GM10248 (cell line): ENCODE measurements at regions not wholly inside any gene's neighbourhood (a gene's known extent, or its start where the extent isn't known, plus 50 kb on each side); places are given as distances from the start of the nearest gene placed in this dataset.

Source experiments
- CTCF ChIA-PET: fragments of 300-600 bp; sonication (Branson Sonifier 250); formaldehyde crosslinking; extraction: SDS; loops from one replicate; lab custom pipeline; 2021; ENCODE audit warnings: antibody characterized with exemption; lab: Yijun Ruan, JAX
- POLR2A ChIA-PET: fragments of 350-650 bp; sonication (Branson Sonifier 250); formaldehyde crosslinking; extraction: SDS; loops from one replicate; lab custom pipeline; 2020; ENCODE audit warnings: antibody characterized with exemption; lab: Yijun Ruan, JAX
- DNase-seq: peaks from one replicate; pipeline ENCODE4 v3.0.0; 2012; ENCODE audit errors: extremely low spot score
- TF ChIP-seq, protein P1 (sequence below): IDR thresholded peaks from 2 replicates; pipeline ENCODE4 v1.5.1; 2012; ENCODE audit warnings: mild to moderate bottlenecking, low read depth; ENCODE audit errors: extremely low read depth, missing control alignments, control extremely low read depth

DNA sequence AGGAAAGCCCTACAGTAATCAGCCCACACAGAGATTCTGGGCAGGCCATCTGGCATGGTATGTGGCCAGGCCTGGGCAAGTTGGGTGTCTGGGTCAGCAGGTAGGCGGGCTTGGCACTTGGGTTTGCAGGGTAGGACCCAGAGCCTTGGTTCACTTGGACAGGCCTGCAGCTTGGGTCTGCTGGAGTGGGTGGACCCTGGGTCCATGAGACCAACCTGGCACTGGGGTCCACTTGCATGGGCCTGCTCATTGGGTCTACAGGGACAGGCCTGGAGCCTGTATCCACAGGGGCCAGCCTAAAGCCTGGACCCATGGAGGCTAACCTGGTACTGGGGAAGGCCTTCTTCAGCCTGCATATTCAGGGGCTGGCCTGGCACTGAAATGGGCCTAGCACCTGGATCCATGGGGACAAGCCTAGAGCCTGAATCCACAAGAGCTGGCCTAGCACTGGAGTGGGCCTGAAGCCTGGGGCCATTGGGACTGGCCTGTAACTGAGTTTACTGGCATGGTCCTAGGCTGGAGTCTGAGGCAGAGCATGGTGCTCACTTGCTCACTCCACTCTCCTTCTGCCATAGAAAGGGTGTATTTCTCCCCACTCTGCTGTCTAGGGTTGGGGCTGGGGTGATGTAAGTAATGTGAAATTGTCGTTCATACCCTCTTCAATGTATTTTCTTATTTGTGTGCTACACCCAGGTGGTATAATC, 315.0 kb downstream of the AHR start:
- TF ChIP-seq, protein P1, sequence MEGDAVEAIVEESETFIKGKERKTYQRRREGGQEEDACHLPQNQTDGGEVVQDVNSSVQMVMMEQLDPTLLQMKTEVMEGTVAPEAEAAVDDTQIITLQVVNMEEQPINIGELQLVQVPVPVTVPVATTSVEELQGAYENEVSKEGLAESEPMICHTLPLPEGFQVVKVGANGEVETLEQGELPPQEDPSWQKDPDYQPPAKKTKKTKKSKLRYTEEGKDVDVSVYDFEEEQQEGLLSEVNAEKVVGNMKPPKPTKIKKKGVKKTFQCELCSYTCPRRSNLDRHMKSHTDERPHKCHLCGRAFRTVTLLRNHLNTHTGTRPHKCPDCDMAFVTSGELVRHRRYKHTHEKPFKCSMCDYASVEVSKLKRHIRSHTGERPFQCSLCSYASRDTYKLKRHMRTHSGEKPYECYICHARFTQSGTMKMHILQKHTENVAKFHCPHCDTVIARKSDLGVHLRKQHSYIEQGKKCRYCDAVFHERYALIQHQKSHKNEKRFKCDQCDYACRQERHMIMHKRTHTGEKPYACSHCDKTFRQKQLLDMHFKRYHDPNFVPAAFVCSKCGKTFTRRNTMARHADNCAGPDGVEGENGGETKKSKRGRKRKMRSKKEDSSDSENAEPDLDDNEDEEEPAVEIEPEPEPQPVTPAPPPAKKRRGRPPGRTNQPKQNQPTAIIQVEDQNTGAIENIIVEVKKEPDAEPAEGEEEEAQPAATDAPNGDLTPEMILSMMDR, result no peak
- ChIA-PET CTCF (no interaction called here), POLR2A (no interaction called here)
- no peak for DNase-seq

GRCh38 chr7:17617380-17617779, 318.9 kb downstream of the AHR start:
- TF ChIP-seq, protein P1, result no peak
- ChIA-PET POLR2A (no interaction called here), CTCF (interaction anchor here (4.0 kb wide), 1 partner anchor 17 kb away, joined by 20 read pairs; no protein-coding TSS in a partner anchor)
- no peak for DNase-seq

- TF ChIP-seq, protein P1, result no peak
- ChIA-PET CTCF (interaction anchor here (1.7 to 4.0 kb wide), 3 partner anchors 12 to 31 kb away, joined by 5 to 20 read pairs (median 5); no protein-coding TSS in a partner anchor), POLR2A (no interaction called here)
- no peak for DNase-seq
Observed at GRCh38 chr7:17617857-17618651, 319.6 kb downstream of the AHR start.

DNA sequence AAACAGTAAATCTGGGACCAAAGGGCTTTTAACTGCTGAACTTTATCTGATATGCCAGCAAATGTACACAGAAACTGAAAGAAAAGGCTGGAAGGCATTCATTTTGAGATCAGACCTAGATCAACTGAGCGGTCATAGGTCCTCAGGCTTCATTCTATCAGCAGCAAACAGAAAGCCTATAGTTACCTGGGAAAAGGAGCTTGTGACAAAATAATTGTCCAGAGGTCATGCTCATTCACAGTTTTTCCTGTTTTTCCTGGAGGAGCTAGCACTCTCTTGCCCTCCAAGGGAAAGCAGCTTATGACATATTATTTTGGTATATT, 320.2 kb downstream of the AHR start:
- ChIA-PET CTCF (interaction anchor here (1.1 to 4.0 kb wide), 4 partner anchors 11 to 31 kb away, joined by 3 to 20 read pairs (median 5); no protein-coding TSS in a partner anchor), POLR2A (no interaction called here)
- TF ChIP-seq, protein P1, result no peak
- no peak for DNase-seq

DNA sequence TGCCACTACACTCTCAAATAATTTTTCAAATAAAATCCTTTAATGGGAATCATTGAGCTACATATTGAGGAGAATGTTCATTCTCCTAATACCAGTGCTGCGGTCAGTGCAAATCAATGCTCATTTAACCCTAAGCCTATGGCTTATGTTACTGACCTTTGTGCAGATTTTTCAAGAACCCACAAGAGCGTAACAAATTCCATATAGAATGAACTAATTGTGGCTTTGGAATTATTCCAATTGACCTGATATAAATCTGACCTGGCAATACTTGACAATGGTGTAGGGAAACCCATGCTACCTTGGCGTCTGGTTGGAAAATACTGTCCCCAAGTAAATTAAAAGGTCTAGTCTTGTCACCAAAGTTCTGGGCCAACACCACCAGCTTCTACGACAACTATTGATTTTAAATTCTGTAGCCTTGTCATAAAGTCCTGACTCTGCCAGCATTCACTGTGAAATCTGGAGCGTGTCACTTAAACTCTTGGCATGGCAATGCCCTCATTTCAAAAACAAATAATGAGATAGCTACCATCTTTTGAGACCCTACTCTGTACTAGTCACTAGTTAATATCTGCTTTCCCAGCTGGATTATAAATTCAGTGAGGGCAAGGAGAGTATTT, 320.9 kb downstream of the AHR start:
- DNase-seq, result no peak
- TF ChIP-seq, protein P1, result no peak
- ChIA-PET POLR2A (no interaction called here), CTCF (interaction anchor here (0.8 to 4.0 kb wide), 5 partner anchors 10 to 32 kb away, joined by 3 to 20 read pairs (median 5); no protein-coding TSS in a partner anchor)

DNA sequence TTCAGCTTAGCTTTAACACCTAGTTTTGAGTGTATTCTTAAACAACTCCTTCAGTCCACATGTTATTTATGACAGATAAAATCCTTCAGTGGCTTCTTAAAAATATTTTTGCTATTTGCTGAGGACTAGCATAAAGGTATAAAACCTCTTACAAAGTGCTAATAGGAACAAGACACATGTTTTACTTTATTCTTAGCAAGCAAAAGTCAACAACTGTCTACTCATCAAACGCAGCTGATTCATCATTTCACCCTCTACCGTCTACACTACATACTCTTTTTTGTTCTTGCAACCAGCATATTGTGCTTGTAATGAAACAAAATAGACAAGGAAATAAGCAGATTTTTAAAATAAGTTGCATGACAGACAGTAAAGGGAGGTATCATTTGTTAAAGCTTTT, 319.7 kb downstream of the SNX13 start:
- ChIA-PET POLR2A (no interaction called here), CTCF (interaction anchor here (1.1 to 4.0 kb wide), 2 partner anchors 13 to 41 kb away, joined by 3 to 20 read pairs; no protein-coding TSS in a partner anchor)
- DNase-seq, result no peak
- TF ChIP-seq, protein P1, result no peak
